PC-9 (cell line): ENCODE measurements at regions not wholly inside any gene's neighbourhood (a gene's known extent, or its start where the extent isn't known, plus 50 kb on each side); places are given as distances from the start of the nearest gene placed in this dataset.

Experiments used
- BruUV-seq: library from RNA; stranded (reverse); fragments of 400-500 nt; replicated peaks from 2 replicates; lab custom pipeline; 2021; lab: Mats Ljungman, UMichigan
- CTCF ChIA-PET: fragments of 300-600 bp; sonication (Branson Sonifier 250); formaldehyde crosslinking; loops from one replicate; lab custom pipeline; 2022; ENCODE audit warnings: antibody characterized with exemption; lab: Charles Lee
- POLR2A ChIA-PET: fragments of 300-600 bp; sonication (Branson Sonifier 250); formaldehyde crosslinking; loops from one replicate; lab custom pipeline; 2022; ENCODE audit warnings: antibody characterized with exemption; ENCODE audit not compliant: unreplicated experiment; lab: Charles Lee
- DNase-seq, 2 experiments: peaks; one replicate each; pipeline versions ENCODE4 v3.0.0 to v3.0.0-alpha.2; 2015 to 2022; ENCODE audit warnings: mixed read lengths in 1 of 2
- H2AFZ ChIP-seq: fragments of 200-600 bp; sonication (generic); 2 replicates; pipeline ENCODE4 v1.8.1; 2017; ENCODE audit warnings: antibody characterized with exemption
- H3F3A ChIP-seq: fragments of 200-600 bp; sonication (generic); 2 replicates; pipeline ENCODE4 v1.8.1; 2017; ENCODE audit warnings: antibody characterized with exemption, mild to moderate bottlenecking, low read depth; ENCODE audit not compliant: insufficient read depth
- H3K27ac ChIP-seq: fragments of 200-600 bp; sonication (generic); 2 replicates; pipeline ENCODE4 v1.6.1; 2016; ENCODE audit warnings: mixed run types
- H3K27me3 ChIP-seq: fragments of 200-600 bp; sonication (generic); 2 replicates; pipeline ENCODE4 v1.6.1; 2016; ENCODE audit warnings: low read depth, mixed run types; ENCODE audit not compliant: insufficient read depth
- H3K36me3 ChIP-seq: fragments of 200-600 bp; sonication (generic); 2 replicates; pipeline ENCODE4 v1.6.1; 2016; ENCODE audit warnings: low read depth, mixed run types
- H3K4me1 ChIP-seq: fragments of 200-600 bp; sonication (generic); replicated peaks from 2 replicates; pipeline ENCODE4 v1.6.1; 2016; ENCODE audit warnings: mixed run types; ENCODE audit not compliant: insufficient read depth
- H3K4me2 ChIP-seq: fragments of 200-600 bp; sonication (generic); 2 replicates; pipeline ENCODE4 v1.6.1; 2017; ENCODE audit warnings: mixed run types
- H3K4me3 ChIP-seq: fragments of 200-600 bp; sonication (generic); 2 replicates; pipeline ENCODE4 v1.6.1; 2016; ENCODE audit warnings: mixed run types
- H3K79me2 ChIP-seq: fragments of 200-600 bp; sonication (generic); 2 replicates; pipeline ENCODE4 v1.6.1; 2017; ENCODE audit warnings: low read depth, mixed run types
- H3K9me2 ChIP-seq: fragments of 200-600 bp; sonication (generic); 2 replicates; pipeline ENCODE4 v1.8.1; 2017; ENCODE audit warnings: mild to moderate bottlenecking; ENCODE audit not compliant: insufficient read depth
- H3K9me3 ChIP-seq: fragments of 200-600 bp; sonication (generic); 2 replicates; pipeline ENCODE4 v1.8.1; 2016; ENCODE audit warnings: low read depth; ENCODE audit not compliant: insufficient read depth
- H4K20me1 ChIP-seq: fragments of 200-600 bp; sonication (generic); 2 replicates; pipeline ENCODE4 v1.8.1; 2017; ENCODE audit not compliant: insufficient read depth
- EZH2 ChIP-seq: fragments of 200-600 bp; sonication (generic); IDR thresholded peaks from 2 replicates; pipeline ENCODE4 v1.8.0; 2017; ENCODE audit warnings: antibody characterized with exemption, low read depth
- intact Hi-C: fragments of 100-400 bp; cut with micrococcal nuclease; formaldehyde crosslinking; loops from one replicate; pipeline ENCODE4 v1.10.0; 2022; ENCODE audit not compliant: unreplicated experiment
- TF ChIP-seq, protein P1 (sequence below): fragments of 200-600 bp; sonication (generic); conservative IDR thresholded peaks from 2 replicates; pipeline ENCODE4 v1.6.1; 2017; ENCODE audit warnings: mixed run types, antibody characterized with exemption, mild to moderate bottlenecking, moderate library complexity

DNA sequence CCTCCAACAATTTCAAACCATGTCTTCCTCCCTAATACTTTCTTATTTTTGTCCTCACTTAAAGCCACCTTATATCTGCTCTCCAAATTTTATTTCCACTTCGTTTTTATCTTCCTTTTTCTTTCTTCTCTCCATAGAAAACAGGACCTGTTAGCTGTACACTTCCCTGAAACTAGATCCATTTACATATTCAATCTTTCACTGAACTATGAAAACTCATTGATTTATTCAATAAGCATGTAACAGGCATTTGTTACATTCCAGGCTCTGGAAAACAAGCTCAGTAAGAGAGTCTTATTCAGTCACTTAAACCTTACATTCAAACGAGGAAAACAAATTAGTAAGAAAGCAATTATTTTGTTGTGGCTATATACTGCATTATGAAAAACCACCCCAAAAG lies 1225.3 kb downstream of the SUCLG1 start:
- H3K79me2 ChIP-seq = no peaks in the 10 kb centered on the region
- no TSS peak for BruUV-seq
- H4K20me1 ChIP-seq = no peaks in the 10 kb centered on the region
- no peaks in the 10 kb centered on the region for H3K36me3 ChIP-seq
- no peaks in the 10 kb centered on the region for H3K9me3 ChIP-seq
- no peak overlapping the region for H2AFZ ChIP-seq
- ChIA-PET POLR2A (no interaction called here), CTCF (no interaction called here)
- H3K4me2 ChIP-seq = no peak overlapping the region
- H3F3A ChIP-seq = no peaks in the 10 kb centered on the region
- H3K27me3 ChIP-seq = no peaks in the 10 kb centered on the region
- H3K9me2 ChIP-seq = no peaks in the 10 kb centered on the region
- no peak for TF ChIP-seq EZH2
- TF ChIP-seq, protein P1, sequence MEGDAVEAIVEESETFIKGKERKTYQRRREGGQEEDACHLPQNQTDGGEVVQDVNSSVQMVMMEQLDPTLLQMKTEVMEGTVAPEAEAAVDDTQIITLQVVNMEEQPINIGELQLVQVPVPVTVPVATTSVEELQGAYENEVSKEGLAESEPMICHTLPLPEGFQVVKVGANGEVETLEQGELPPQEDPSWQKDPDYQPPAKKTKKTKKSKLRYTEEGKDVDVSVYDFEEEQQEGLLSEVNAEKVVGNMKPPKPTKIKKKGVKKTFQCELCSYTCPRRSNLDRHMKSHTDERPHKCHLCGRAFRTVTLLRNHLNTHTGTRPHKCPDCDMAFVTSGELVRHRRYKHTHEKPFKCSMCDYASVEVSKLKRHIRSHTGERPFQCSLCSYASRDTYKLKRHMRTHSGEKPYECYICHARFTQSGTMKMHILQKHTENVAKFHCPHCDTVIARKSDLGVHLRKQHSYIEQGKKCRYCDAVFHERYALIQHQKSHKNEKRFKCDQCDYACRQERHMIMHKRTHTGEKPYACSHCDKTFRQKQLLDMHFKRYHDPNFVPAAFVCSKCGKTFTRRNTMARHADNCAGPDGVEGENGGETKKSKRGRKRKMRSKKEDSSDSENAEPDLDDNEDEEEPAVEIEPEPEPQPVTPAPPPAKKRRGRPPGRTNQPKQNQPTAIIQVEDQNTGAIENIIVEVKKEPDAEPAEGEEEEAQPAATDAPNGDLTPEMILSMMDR = no peak
- H3K27ac ChIP-seq = no peak overlapping the region
- H3K4me1 ChIP-seq = no peaks in the 10 kb centered on the region
- intact Hi-C loops = no loop called here
- DNase-seq = no peak
- no peak overlapping the region for H3K4me3 ChIP-seq

DNA sequence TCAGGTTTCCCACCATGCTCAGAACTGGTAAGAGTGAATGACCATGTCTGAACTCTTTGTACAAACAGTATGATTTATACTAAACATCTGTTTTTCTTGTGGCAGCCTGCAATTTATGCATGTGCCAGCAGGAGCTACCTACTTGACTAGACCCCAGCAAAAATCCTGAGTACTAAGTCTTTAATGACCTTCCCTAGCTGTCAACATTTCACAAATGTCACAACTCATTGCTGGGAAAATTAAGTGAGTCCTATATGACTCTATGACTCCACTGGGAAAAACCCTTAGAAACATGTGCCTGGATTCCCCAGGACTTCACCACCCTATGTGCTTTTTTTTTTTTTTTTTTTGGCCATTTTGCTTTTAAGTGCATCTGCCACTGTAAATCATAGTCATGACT lies 1225.8 kb downstream of the SUCLG1 start:
- H2AFZ ChIP-seq = no peak overlapping the region
- no peak for DNase-seq
- H3F3A ChIP-seq = no peaks in the 10 kb centered on the region
- H3K4me3 ChIP-seq = no peak overlapping the region
- H3K9me3 ChIP-seq = no peaks in the 10 kb centered on the region
- H3K4me2 ChIP-seq = no peak overlapping the region
- TF ChIP-seq EZH2 = no peak
- TF ChIP-seq, protein P1 = no peak
- H3K79me2 ChIP-seq = no peaks in the 10 kb centered on the region
- intact Hi-C loops = no loop called here
- BruUV-seq = no TSS peak
- H4K20me1 ChIP-seq = no peaks in the 10 kb centered on the region
- ChIA-PET POLR2A (no interaction called here), CTCF (no interaction called here)
- H3K4me1 ChIP-seq = no peaks in the 10 kb centered on the region
- H3K27ac ChIP-seq = no peak overlapping the region
- no peaks in the 10 kb centered on the region for H3K9me2 ChIP-seq
- H3K36me3 ChIP-seq = no peaks in the 10 kb centered on the region
- no peaks in the 10 kb centered on the region for H3K27me3 ChIP-seq

DNA sequence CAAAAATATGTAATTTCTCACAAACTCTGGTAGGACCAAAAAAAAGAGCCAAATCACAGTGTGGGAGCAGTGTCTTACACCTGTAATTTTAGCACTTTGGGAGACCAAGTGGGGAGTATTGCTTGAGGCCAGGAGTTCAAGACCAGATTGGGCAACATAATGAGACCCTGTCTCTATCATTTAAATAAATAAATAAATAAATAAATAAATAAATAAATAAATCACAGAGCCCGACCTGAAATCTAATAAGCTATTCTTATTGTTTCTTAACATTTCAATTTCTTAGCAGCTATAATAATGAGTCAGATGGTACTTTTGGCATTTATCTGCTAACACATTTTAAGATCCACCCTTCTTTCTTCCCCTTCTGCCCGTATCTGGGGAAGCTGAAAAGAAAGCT lies 1229.6 kb downstream of the SUCLG1 start:
- no peak overlapping the region for H2AFZ ChIP-seq
- no peaks in the 10 kb centered on the region for H3K9me3 ChIP-seq
- H3F3A ChIP-seq = no peaks in the 10 kb centered on the region
- no peaks in the 10 kb centered on the region for H3K36me3 ChIP-seq
- BruUV-seq = no TSS peak
- TF ChIP-seq EZH2 = no peak
- TF ChIP-seq, protein P1 = no peak
- intact Hi-C loops = no loop called here
- no peak overlapping the region for H3K27ac ChIP-seq
- ChIA-PET POLR2A (no interaction called here), CTCF (no interaction called here)
- H3K4me3 ChIP-seq = no peak overlapping the region
- H3K4me2 ChIP-seq = no peak overlapping the region
- DNase-seq = no peak
- no peaks in the 10 kb centered on the region for H4K20me1 ChIP-seq
- no peaks in the 10 kb centered on the region for H3K4me1 ChIP-seq
- H3K9me2 ChIP-seq = no peaks in the 10 kb centered on the region
- H3K79me2 ChIP-seq = no peaks in the 10 kb centered on the region
- H3K27me3 ChIP-seq = no peaks in the 10 kb centered on the region
